SK-N-SH (cell line): ENCODE measurements at regions not wholly inside any gene's neighbourhood (a gene's known extent, or its start where the extent isn't known, plus 50 kb on each side); places are given as distances from the start of the nearest gene placed in this dataset.

ENCODE experiments used
- CTCF ChIA-PET: fragments of 300-600, 350-600 bp; formaldehyde crosslinking; extraction: SDS; loops from one replicate; lab custom pipeline; 2021; lab: Yijun Ruan, JAX
- POLR2A ChIA-PET: fragments of 350-600 bp; sonication (Branson Sonifier 250); formaldehyde crosslinking; extraction: SDS; loops from one replicate; lab custom pipeline; 2020; ENCODE audit warnings: antibody characterized with exemption, inconsistent platforms; lab: Yijun Ruan, JAX
- DNase-seq: peaks from one replicate; pipeline ENCODE4 v3.0.0; 2012
- H2AFZ ChIP-seq: fragments of 200-600 bp; sonication (generic); 2 replicates; pipeline ENCODE4 v1.8.1; 2016; ENCODE audit warnings: antibody characterized with exemption, mild to moderate bottlenecking, low read depth
- H3F3A ChIP-seq: fragments of 200-600 bp; sonication (generic); replicated peaks from 2 replicates; pipeline ENCODE3; 2016; ENCODE audit warnings: antibody characterized with exemption, mild to moderate bottlenecking; ENCODE audit not compliant: insufficient read depth
- H3K27ac ChIP-seq, 2 experiments: fragments of 200-500 bp in 1 of 2; fragments of 200-600 bp in 1 of 2; sonication (Bioruptor generic) in 1 of 2; sonication (generic), shearing (Covaris generic) in 1 of 2; 2 replicates each; pipeline versions ENCODE4 v1.5.1 to v1.6.1; 2014 to 2016; ENCODE audit warnings: low read depth in 2 of 2, inconsistent platforms in 1 of 2, low read length in 1 of 2, mild to moderate bottlenecking in 1 of 2, mixed read lengths in 1 of 2
- H3K27me3 ChIP-seq: fragments of 200-600 bp; sonication (generic), shearing (Covaris generic); 2 replicates; pipeline ENCODE4 v1.6.1; 2016; ENCODE audit warnings: mixed run types; ENCODE audit not compliant: insufficient read depth
- H3K36me3 ChIP-seq, 2 experiments: fragments of 200-500 bp in 1 of 2; fragments of 200-600 bp in 1 of 2; sonication (Bioruptor generic) in 1 of 2; sonication (generic) in 1 of 2; replicated peaks in 1 of 2; 2 replicates each; pipeline versions ENCODE3 to v1.5.1; 2014 to 2016; ENCODE audit warnings: low read length in 1 of 2, mild to moderate bottlenecking in 1 of 2; ENCODE audit not compliant: insufficient read depth in 2 of 2, control insufficient read depth in 1 of 2
- H3K4me1 ChIP-seq, 2 experiments: fragments of 200-500 bp in 1 of 2; fragments of 200-600 bp in 1 of 2; sonication (Bioruptor generic) in 1 of 2; sonication (generic), shearing (Covaris generic) in 1 of 2; 2 replicates each; pipeline versions ENCODE4 v1.5.1 to v1.6.1; 2014 to 2016; ENCODE audit warnings: low read depth in 1 of 2, low read length in 1 of 2, mixed run types in 1 of 2; ENCODE audit not compliant: insufficient read depth in 2 of 2, control insufficient read depth in 1 of 2
- H3K4me2 ChIP-seq: fragments of 200-600 bp; sonication (generic), shearing (Covaris generic); 2 replicates; pipeline ENCODE4 v1.6.1; 2017; ENCODE audit warnings: mixed run types
- H3K4me3 ChIP-seq, 2 experiments: fragments of 200-500 bp in 1 of 2; fragments of 200-600 bp in 1 of 2; sonication (Bioruptor generic) in 1 of 2; sonication (generic), shearing (Covaris generic) in 1 of 2; 2 replicates each; pipeline versions ENCODE4 v1.5.1 to v1.8.1; 2014 to 2016; ENCODE audit warnings: low read depth in 2 of 2, inconsistent platforms in 1 of 2, low read length in 1 of 2, mild to moderate bottlenecking in 1 of 2, mixed read lengths in 1 of 2, moderate library complexity in 1 of 2
- H3K79me2 ChIP-seq: fragments of 200-600 bp; sonication (generic); 2 replicates; pipeline ENCODE4 v1.8.1; 2017; ENCODE audit warnings: mild to moderate bottlenecking; ENCODE audit not compliant: insufficient read depth
- H3K9ac ChIP-seq: fragments of 200-600 bp; sonication (generic); 2 replicates; pipeline ENCODE4 v1.6.1; 2017; ENCODE audit warnings: mixed run types
- H3K9me2 ChIP-seq: fragments of 200-600 bp; sonication (generic); 2 replicates; pipeline ENCODE4 v1.6.1; 2017; ENCODE audit warnings: mixed run types
- H3K9me3 ChIP-seq: fragments of 200-600 bp; sonication (generic); 2 replicates; pipeline ENCODE4 v1.6.1; 2017; ENCODE audit warnings: mixed run types, mild to moderate bottlenecking, moderate library complexity
- H4K20me1 ChIP-seq: fragments of 200-600 bp; sonication (generic); 2 replicates; pipeline ENCODE4 v1.6.1; 2017; ENCODE audit warnings: mild to moderate bottlenecking, mixed run types; ENCODE audit not compliant: insufficient read depth
- EP300 ChIP-seq, 2 experiments: IDR thresholded peaks; 2 replicates each; pipeline versions ENCODE4 v1.4.0 to v1.6.1; 2012; ENCODE audit warnings: borderline replicate concordance in 1 of 2, low read depth in 1 of 2, low read length in 1 of 2
- FOSL2 ChIP-seq: IDR thresholded peaks from 2 replicates; pipeline ENCODE4 v1.4.0; 2012; ENCODE audit warnings: low read depth, mild to moderate bottlenecking, moderate library complexity, borderline replicate concordance
- FOXJ3 ChIP-seq: sonication (generic); formaldehyde crosslinking; IDR thresholded peaks from 2 replicates; pipeline ENCODE4 v1.5.1; 2020; ENCODE audit warnings: mild to moderate bottlenecking, missing genetic modification reagents
- FOXM1 ChIP-seq: IDR thresholded peaks from 2 replicates; pipeline ENCODE4 v1.4.0; 2012; ENCODE audit warnings: low read depth, mild to moderate bottlenecking
- MAX ChIP-seq: IDR thresholded peaks from 2 replicates; pipeline ENCODE4 v1.4.0; 2012; ENCODE audit warnings: low read depth
- MEF2A ChIP-seq: IDR thresholded peaks from 2 replicates; pipeline ENCODE4 v1.4.0; 2012; ENCODE audit warnings: low read depth, borderline replicate concordance
- MXI1 ChIP-seq: IDR thresholded peaks from 2 replicates; pipeline ENCODE4 v1.6.1; 2012; ENCODE audit warnings: mild to moderate bottlenecking, low read depth, low read length, improper control_type of control experiment
- NFIC ChIP-seq: IDR thresholded peaks from 2 replicates; pipeline ENCODE4 v1.4.0; 2012; ENCODE audit warnings: borderline replicate concordance
- PBX3 ChIP-seq: IDR thresholded peaks from 2 replicates; pipeline ENCODE4; 2012
- RCOR1 ChIP-seq: fragments of 150-350 bp; IDR thresholded peaks from 2 replicates; pipeline ENCODE4 v1.6.1; 2017; ENCODE audit warnings: antibody characterized with exemption, low read length
- RXRA ChIP-seq: IDR thresholded peaks from 2 replicates; pipeline ENCODE4 v1.4.0; 2012; ENCODE audit warnings: low read depth, mild to moderate bottlenecking, borderline replicate concordance
- SIN3A ChIP-seq: IDR thresholded peaks from 2 replicates; pipeline ENCODE4 v1.6.1; 2012; ENCODE audit warnings: low read depth, mild to moderate bottlenecking, low read length, moderate library complexity, borderline replicate concordance
- TAF1 ChIP-seq: IDR thresholded peaks from 2 replicates; pipeline ENCODE4 v1.6.1; 2012; ENCODE audit warnings: low read depth, mild to moderate bottlenecking, low read length, moderate library complexity, borderline replicate concordance
- USF2 ChIP-seq: fragments of 150-350 bp; IDR thresholded peaks from 2 replicates; pipeline ENCODE4 v1.6.1; 2017; ENCODE audit warnings: antibody characterized with exemption, low read length, low read depth, borderline replicate concordance
- YY1 ChIP-seq: IDR thresholded peaks from 2 replicates; pipeline ENCODE4 v1.4.0; 2012; ENCODE audit warnings: low read depth, mild to moderate bottlenecking
- WGBS: methylation state at CpG from one replicate; pipeline ENCODE4 v1.1.6; 2017; ENCODE audit warnings: low lambda C conversion rate; 5-methylcytosine and 5-hydroxymethylcytosine counted together
- TF ChIP-seq, protein P1 (sequence below): fragments of 200-600 bp; sonication (generic); IDR thresholded peaks from 2 replicates; pipeline ENCODE4 v1.6.1; 2017; ENCODE audit warnings: antibody characterized with exemption, mild to moderate bottlenecking, moderate library complexity
- TF ChIP-seq, protein P2 (sequence below): IDR thresholded peaks from 2 replicates; pipeline ENCODE4 v1.4.0; 2012; ENCODE audit warnings: low read depth, borderline replicate concordance
- TF ChIP-seq, protein P3 (sequence below): IDR thresholded peaks from 2 replicates; pipeline ENCODE4 v1.6.1; 2012; ENCODE audit warnings: mild to moderate bottlenecking, low read depth, low read length, moderate library complexity

DNA sequence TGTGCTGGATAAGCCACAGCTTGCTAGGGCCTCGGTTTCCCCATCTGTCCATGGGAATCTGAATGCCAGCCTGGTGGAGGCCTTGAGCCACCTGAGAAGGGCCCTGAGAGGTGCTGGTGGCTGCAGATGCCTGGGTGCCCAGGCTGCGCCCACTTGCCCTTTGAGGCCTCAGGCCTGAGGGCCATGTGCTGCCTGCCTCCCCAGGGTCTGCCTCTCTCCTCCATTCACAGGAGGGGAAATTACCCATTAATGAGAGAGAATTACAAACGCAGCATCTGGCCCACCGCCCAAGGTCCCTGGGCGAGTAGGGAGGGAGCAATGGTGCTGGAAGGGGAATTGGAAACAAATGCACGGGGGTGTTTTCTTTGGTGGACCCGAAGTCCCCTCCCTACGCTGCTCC is 59.6 kb downstream of the BARX1 start:
- Histone ChIP-seq H2AFZ (no peak overlapping the region), H3K27ac (no peak overlapping the region), H3K27me3 (no peaks in the 10 kb centered on the region), H3K79me2 (no peaks in the 10 kb centered on the region), H3K9ac (no peak overlapping the region), H4K20me1 (no peaks in the 10 kb centered on the region), H3F3A (no peaks in the 10 kb centered on the region), H3K36me3 (no peaks in the 10 kb centered on the region), H3K4me2 (no peak overlapping the region), H3K4me3 (no peak overlapping the region), H3K9me3 (no peaks in the 10 kb centered on the region), H3K9me2 (no peaks in the 10 kb centered on the region), H3K4me1 (peaks cover 0 to 11% of the 10 kb centered on the region in 2 experiments; a peak in 1 of 4 replicates)
- TF ChIP-seq PBX3 = no peak
- TF ChIP-seq RXRA = no peak
- no peak for TF ChIP-seq TAF1
- TF ChIP-seq YY1 = no peak
- no peak for TF ChIP-seq MEF2A
- TF ChIP-seq USF2 = no peak
- TF ChIP-seq, protein P1, sequence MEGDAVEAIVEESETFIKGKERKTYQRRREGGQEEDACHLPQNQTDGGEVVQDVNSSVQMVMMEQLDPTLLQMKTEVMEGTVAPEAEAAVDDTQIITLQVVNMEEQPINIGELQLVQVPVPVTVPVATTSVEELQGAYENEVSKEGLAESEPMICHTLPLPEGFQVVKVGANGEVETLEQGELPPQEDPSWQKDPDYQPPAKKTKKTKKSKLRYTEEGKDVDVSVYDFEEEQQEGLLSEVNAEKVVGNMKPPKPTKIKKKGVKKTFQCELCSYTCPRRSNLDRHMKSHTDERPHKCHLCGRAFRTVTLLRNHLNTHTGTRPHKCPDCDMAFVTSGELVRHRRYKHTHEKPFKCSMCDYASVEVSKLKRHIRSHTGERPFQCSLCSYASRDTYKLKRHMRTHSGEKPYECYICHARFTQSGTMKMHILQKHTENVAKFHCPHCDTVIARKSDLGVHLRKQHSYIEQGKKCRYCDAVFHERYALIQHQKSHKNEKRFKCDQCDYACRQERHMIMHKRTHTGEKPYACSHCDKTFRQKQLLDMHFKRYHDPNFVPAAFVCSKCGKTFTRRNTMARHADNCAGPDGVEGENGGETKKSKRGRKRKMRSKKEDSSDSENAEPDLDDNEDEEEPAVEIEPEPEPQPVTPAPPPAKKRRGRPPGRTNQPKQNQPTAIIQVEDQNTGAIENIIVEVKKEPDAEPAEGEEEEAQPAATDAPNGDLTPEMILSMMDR = no peak
- no peak for TF ChIP-seq MXI1
- TF ChIP-seq SIN3A = no peak
- TF ChIP-seq NFIC = no peak
- TF ChIP-seq, protein P2, sequence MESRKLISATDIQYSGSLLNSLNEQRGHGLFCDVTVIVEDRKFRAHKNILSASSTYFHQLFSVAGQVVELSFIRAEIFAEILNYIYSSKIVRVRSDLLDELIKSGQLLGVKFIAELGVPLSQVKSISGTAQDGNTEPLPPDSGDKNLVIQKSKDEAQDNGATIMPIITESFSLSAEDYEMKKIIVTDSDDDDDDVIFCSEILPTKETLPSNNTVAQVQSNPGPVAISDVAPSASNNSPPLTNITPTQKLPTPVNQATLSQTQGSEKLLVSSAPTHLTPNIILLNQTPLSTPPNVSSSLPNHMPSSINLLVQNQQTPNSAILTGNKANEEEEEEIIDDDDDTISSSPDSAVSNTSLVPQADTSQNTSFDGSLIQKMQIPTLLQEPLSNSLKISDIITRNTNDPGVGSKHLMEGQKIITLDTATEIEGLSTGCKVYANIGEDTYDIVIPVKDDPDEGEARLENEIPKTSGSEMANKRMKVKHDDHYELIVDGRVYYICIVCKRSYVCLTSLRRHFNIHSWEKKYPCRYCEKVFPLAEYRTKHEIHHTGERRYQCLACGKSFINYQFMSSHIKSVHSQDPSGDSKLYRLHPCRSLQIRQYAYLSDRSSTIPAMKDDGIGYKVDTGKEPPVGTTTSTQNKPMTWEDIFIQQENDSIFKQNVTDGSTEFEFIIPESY = no peak
- no peak for TF ChIP-seq FOSL2
- no peak for TF ChIP-seq RCOR1
- no peak for TF ChIP-seq MAX
- TF ChIP-seq FOXJ3 = no peak
- TF ChIP-seq, protein P3, sequence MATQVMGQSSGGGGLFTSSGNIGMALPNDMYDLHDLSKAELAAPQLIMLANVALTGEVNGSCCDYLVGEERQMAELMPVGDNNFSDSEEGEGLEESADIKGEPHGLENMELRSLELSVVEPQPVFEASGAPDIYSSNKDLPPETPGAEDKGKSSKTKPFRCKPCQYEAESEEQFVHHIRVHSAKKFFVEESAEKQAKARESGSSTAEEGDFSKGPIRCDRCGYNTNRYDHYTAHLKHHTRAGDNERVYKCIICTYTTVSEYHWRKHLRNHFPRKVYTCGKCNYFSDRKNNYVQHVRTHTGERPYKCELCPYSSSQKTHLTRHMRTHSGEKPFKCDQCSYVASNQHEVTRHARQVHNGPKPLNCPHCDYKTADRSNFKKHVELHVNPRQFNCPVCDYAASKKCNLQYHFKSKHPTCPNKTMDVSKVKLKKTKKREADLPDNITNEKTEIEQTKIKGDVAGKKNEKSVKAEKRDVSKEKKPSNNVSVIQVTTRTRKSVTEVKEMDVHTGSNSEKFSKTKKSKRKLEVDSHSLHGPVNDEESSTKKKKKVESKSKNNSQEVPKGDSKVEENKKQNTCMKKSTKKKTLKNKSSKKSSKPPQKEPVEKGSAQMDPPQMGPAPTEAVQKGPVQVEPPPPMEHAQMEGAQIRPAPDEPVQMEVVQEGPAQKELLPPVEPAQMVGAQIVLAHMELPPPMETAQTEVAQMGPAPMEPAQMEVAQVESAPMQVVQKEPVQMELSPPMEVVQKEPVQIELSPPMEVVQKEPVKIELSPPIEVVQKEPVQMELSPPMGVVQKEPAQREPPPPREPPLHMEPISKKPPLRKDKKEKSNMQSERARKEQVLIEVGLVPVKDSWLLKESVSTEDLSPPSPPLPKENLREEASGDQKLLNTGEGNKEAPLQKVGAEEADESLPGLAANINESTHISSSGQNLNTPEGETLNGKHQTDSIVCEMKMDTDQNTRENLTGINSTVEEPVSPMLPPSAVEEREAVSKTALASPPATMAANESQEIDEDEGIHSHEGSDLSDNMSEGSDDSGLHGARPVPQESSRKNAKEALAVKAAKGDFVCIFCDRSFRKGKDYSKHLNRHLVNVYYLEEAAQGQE = no peak
- TF ChIP-seq EP300 (IDR thresholded peaks at IDR 0.05; ENCODE audit: borderline replicate concordance in 1 of 2, low read depth in 1 of 2, low read length in 1 of 2) = no peak
- TF ChIP-seq FOXM1 = no peak
- WGBS = 23% methylated on average over 8 of the region's 8 CpGs
- ChIA-PET CTCF (no interaction called here), POLR2A (no interaction called here)
- peak; percentile 50 for DNase-seq
